ENCODE measurements at regions not wholly inside any gene's neighbourhood (a gene's known extent, or its start where the extent isn't known, plus 50 kb on each side); places are given as distances from the start of the nearest gene placed in this dataset.

DNA sequence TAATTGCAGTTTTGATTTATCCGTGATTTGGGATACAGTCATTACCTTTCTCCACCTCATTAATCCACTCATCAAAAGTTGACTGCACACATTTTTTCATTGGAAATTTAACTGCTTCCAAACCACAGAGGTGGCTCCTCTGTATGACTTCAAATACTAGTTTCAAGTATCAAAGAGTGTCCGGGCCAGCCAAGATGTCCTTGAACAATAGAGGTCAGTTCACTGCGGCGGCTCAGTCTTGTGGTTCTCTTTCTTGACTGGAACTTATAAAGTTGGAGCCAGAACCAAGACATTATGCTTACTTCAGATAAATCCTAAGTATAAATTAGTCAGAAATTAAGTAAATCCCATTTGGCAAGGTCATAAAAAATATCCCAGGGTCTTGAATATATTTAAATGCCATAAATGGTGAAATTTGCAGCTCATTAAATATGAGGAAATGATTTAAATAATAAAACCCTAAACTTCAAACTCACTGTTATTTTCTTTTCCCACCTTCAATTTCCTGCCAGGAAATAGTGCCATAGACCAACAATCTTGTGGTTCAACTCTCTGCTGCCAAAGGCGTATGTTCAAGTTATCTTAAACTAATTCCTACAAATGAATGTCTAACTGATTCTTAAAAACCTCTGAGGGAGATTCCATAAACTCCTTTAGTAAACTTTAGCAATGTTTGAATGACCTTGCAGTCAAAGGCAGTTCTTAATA is 360.8 kb downstream of the AEBP2 start:
- no peak overlapping the region for H3K4me3 ChIP-seq (ENCODE audit: low read depth, low read length)
- TF ChIP-seq, protein P1, sequence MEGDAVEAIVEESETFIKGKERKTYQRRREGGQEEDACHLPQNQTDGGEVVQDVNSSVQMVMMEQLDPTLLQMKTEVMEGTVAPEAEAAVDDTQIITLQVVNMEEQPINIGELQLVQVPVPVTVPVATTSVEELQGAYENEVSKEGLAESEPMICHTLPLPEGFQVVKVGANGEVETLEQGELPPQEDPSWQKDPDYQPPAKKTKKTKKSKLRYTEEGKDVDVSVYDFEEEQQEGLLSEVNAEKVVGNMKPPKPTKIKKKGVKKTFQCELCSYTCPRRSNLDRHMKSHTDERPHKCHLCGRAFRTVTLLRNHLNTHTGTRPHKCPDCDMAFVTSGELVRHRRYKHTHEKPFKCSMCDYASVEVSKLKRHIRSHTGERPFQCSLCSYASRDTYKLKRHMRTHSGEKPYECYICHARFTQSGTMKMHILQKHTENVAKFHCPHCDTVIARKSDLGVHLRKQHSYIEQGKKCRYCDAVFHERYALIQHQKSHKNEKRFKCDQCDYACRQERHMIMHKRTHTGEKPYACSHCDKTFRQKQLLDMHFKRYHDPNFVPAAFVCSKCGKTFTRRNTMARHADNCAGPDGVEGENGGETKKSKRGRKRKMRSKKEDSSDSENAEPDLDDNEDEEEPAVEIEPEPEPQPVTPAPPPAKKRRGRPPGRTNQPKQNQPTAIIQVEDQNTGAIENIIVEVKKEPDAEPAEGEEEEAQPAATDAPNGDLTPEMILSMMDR (IDR thresholded peaks at IDR 0.05; ENCODE audit: insufficient read depth, low read length, missing control alignments) = no peak
- ChIA-PET POLR2A (no interaction called here), CTCF (no interaction called here)
- no peak for DNase-seq (ENCODE audit: low read depth, low spot score)

DNA sequence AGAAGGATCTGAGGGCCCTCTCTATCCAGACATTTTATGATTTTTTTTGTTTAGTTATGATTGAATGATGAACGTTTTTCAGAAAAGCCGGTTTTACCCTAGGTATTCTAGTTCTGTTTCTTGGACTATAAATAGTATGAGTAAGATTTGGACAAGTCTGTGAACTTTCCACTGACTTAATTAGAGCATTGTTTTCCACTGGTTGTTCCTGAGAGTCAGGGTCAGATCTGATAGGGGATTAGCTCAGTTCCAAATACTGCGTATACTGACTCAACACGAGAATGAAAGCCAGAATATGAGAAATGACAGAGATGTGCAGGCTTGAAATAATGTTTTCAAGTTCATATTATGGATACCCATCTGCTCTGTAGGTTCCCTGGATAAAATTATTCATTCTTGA is 361.6 kb downstream of the AEBP2 start:
- no peak overlapping the region for H3K4me3 ChIP-seq (ENCODE audit: low read depth, low read length)
- ChIA-PET CTCF (no interaction called here), POLR2A (no interaction called here)
- no peak for DNase-seq (ENCODE audit: low read depth, low spot score)
- TF ChIP-seq, protein P1 (IDR thresholded peaks at IDR 0.05; ENCODE audit: insufficient read depth, low read length, missing control alignments) = no peak

DNA sequence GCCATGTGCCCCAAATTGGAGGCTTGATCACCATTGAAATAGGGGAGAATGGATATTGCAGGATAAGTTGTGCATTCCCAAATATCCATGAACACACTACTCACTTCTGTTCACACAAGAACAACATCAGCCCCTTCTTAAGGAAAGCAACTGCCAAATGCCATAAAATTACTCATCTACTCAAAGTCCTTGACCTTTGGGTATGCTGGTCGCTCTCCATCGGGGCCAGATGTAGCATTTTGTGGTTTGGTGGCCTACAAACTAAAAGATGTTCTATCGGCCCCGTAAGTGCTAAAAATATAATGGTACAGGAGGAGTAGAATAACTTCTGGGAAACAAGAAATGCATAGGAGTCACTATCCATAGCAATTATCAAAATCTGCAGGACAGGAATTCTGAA is 362.6 kb downstream of the AEBP2 start:
- no peak for DNase-seq (ENCODE audit: low read depth, low spot score)
- H3K4me3 ChIP-seq (ENCODE audit: low read depth, low read length) = no peak overlapping the region
- TF ChIP-seq, protein P1 (IDR thresholded peaks at IDR 0.05; ENCODE audit: insufficient read depth, low read length, missing control alignments) = no peak
- CTCF ChIA-PET = interaction anchor here (1.5 kb wide), 1 partner anchor 11 kb away, joined by 4 read pairs; no protein-coding TSS in a partner anchor
- POLR2A ChIA-PET = no interaction called here

DNA sequence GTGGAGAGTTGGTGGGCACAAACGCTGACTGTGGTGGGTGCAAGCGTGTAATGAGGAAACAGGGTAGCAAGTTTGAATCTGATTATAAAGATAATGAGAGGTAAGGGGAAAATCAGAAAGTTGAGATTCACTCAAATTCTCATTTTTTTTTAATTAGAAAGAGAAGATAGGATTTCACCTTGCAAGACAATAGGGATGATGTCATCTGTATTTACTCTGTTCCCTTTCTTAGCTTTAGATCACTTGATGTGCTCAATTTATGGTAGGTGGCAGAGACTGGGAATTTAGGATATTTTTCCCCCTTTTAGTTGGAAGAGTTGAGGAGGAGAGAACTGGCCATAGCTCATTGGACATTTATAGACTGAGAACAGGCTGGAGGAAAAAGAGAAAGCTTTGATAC is 363.6 kb downstream of the AEBP2 start:
- TF ChIP-seq, protein P1 (IDR thresholded peaks at IDR 0.05; ENCODE audit: insufficient read depth, low read length, missing control alignments) = no peak
- DNase-seq (ENCODE audit: low read depth, low spot score) = no peak
- ChIA-PET POLR2A (no interaction called here), CTCF (no interaction called here)
- no peak overlapping the region for H3K4me3 ChIP-seq (ENCODE audit: low read depth, low read length)

DNA sequence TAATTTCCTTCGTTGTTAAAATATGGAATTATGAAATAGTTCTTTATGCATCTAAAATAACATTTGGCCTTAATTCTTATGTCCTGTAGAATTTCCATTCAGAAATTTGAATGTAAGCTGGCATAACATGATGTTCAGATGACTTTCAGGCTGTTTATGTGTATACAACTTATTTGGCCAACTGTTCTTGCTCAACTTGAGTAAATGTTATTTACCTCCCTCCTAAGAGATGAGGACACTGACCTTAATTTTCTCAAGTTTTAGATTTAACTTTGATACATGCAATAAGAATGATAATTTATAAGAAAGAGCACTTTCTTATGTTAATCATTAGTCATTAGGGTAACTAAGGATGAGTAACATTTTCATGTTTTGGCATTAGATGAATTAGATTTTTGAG is 365.4 kb downstream of the AEBP2 start:
- no peak overlapping the region for H3K4me3 ChIP-seq (ENCODE audit: low read depth, low read length)
- POLR2A ChIA-PET = no interaction called here
- CTCF ChIA-PET = no interaction called here
- DNase-seq (ENCODE audit: low read depth, low spot score) = no peak
- TF ChIP-seq, protein P1 (IDR thresholded peaks at IDR 0.05; ENCODE audit: insufficient read depth, low read length, missing control alignments) = no peak

DNA sequence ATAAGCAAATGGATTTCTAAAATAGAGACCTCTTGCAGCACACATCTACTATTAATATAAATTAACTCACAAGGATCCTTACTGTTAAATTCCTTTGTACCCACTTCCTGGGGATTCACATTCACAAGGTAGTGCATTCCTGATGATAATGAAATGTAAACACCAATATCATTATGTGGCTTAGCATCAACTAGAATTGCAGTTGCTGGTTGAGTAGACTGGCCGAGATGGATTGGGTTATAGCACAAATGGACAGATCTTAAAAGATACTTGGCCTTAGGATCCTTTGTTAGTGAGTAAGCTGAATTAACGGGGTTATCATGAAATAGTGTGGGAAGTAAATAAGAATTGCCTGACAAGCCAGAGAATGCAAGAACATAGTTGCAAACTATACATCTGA is 369.1 kb downstream of the AEBP2 start:
- H3K4me3 ChIP-seq (ENCODE audit: low read depth, low read length) = no peak overlapping the region
- ChIA-PET CTCF (no interaction called here), POLR2A (no interaction called here)
- no peak for DNase-seq (ENCODE audit: low read depth, low spot score)
- TF ChIP-seq, protein P1 (IDR thresholded peaks at IDR 0.05; ENCODE audit: insufficient read depth, low read length, missing control alignments) = no peak
